Breast epithelium (tissue), 4 donors: ENCODE measurements at regions not wholly inside any gene's neighbourhood (a gene's known extent, or its start where the extent isn't known, plus 50 kb on each side); places are given as distances from the start of the nearest gene placed in this dataset.
"Not testable (repeated sequence)": the region's sequence is repeated elsewhere in the genome, so short reads cannot be mapped to it uniquely, and the experiment has no call there.

ENCODE experiments used
- DNase-seq, 2 donors: peaks; one replicate each; pipeline ENCODE4 v3.0.0-alpha.2; 2019; ENCODE audit warnings: low spot score in 2 of 2
- H3K27ac ChIP-seq, 2 donors: fragments of 200-600 bp; sonication (generic) in 1 of 2; one replicate each; pipeline ENCODE4 v1.5.1; 2016 to 2019; ENCODE audit warnings: mild to moderate bottlenecking in 1 of 2
- H3K27me3 ChIP-seq, 2 donors: fragments of 200-600 bp; sonication (generic) in 1 of 2; one replicate each; pipeline versions ENCODE4 v1.5.1 to v1.6.0; 2017 to 2019; ENCODE audit warnings: control low read depth in 1 of 2, mild to moderate bottlenecking in 1 of 2
- H3K36me3 ChIP-seq: fragments of 200-600 bp; one replicate; pipeline ENCODE4 v1.5.1; 2019
- H3K4me1 ChIP-seq, 2 donors: fragments of 200-600 bp; sonication (generic); one replicate each; pipeline ENCODE4 v1.5.1; 2016 to 2019; ENCODE audit warnings: control low read depth in 1 of 2
- H3K4me3 ChIP-seq, 3 donors: fragments of 200-600 bp; sonication (generic); 1 replicate in 2 of 3; 2 replicates in 1 of 3; pipeline ENCODE4 v1.5.1; 2016 to 2019; ENCODE audit warnings: mild to moderate bottlenecking in 3 of 3, moderate library complexity in 2 of 3
- H3K9me3 ChIP-seq, 2 donors: fragments of 200-600 bp; sonication (generic) in 1 of 2; one replicate each; pipeline ENCODE4 v1.5.1; 2016 to 2019; ENCODE audit warnings: control low read depth in 1 of 2
- POLR2A ChIP-seq: fragments of 450-650 bp; IDR thresholded peaks from one replicate; pipeline ENCODE4 v1.6.1; 2016; ENCODE audit warnings: antibody characterized with exemption, mild to moderate bottlenecking, moderate library complexity
- POLR2AphosphoS5 ChIP-seq, 3 donors: sonication (generic); formaldehyde crosslinking; IDR thresholded peaks; one replicate each; pipeline ENCODE4 v1.6.1; 2017; ENCODE audit warnings: antibody characterized with exemption in 3 of 3
- intact Hi-C: fragments of 100-400 bp; cut with DNase I; formaldehyde crosslinking; loops from one replicate; pipeline ENCODE4 v1.15.1; 2023; ENCODE audit warnings: low total_unique reads
- TF ChIP-seq, protein P1 (sequence below), 3 donors: fragments of 450-650 bp; IDR thresholded peaks; one replicate each; pipeline ENCODE4 v1.5.1; 2016 to 2017; ENCODE audit warnings: antibody characterized with exemption in 3 of 3, mild to moderate bottlenecking in 3 of 3, moderate library complexity in 3 of 3

- H3K27me3 ChIP-seq: no peaks in the 10 kb centered on the region
- H3K27ac ChIP-seq: no peak overlapping the region
- TF ChIP-seq, protein P1, sequence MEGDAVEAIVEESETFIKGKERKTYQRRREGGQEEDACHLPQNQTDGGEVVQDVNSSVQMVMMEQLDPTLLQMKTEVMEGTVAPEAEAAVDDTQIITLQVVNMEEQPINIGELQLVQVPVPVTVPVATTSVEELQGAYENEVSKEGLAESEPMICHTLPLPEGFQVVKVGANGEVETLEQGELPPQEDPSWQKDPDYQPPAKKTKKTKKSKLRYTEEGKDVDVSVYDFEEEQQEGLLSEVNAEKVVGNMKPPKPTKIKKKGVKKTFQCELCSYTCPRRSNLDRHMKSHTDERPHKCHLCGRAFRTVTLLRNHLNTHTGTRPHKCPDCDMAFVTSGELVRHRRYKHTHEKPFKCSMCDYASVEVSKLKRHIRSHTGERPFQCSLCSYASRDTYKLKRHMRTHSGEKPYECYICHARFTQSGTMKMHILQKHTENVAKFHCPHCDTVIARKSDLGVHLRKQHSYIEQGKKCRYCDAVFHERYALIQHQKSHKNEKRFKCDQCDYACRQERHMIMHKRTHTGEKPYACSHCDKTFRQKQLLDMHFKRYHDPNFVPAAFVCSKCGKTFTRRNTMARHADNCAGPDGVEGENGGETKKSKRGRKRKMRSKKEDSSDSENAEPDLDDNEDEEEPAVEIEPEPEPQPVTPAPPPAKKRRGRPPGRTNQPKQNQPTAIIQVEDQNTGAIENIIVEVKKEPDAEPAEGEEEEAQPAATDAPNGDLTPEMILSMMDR (IDR thresholded peaks at IDR 0.05): no peak
- TF ChIP-seq POLR2AphosphoS5 (IDR thresholded peaks at IDR 0.05) (no peak), POLR2A (no peak)
- no peaks in the 10 kb centered on the region for H3K9me3 ChIP-seq
- intact Hi-C loops: no loop called here
- no peak for DNase-seq
- no peaks in the 10 kb centered on the region for H3K4me1 ChIP-seq
- H3K36me3 ChIP-seq: no peaks in the 10 kb centered on the region
- no peak overlapping the region for H3K4me3 ChIP-seq
Observed at GRCh38 chr3:176848431-176849214, 348.7 kb downstream of the TBL1XR1 start.

DNA sequence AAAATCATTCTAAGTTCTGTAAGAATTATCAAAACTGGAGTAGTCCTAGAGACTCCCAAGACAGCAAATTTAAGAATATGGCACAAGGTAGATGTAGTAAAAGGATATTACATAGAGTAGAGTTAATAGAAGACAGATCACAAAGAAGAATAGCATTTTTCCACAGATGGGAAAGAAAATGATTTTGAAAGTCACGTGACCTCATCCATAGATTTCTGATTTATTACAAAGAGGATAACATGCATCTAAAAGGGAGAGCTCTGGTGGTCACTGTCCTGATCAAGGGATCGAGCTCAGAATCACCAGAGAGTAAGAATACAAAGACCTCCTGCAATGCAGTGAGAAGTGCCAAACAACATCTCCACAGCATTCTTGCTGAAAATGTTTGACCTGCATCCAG is 354.4 kb downstream of the TBL1XR1 start:
- intact Hi-C loops: no loop called here
- Histone ChIP-seq H3K4me1 (no peaks in the 10 kb centered on the region), H3K27me3 (no peaks in the 10 kb centered on the region), H3K36me3 (no peaks in the 10 kb centered on the region), H3K27ac (no peak overlapping the region), H3K4me3 (no peak overlapping the region), H3K9me3 (no peaks in the 10 kb centered on the region)
- DNase-seq: no peak
- no peak for TF ChIP-seq POLR2AphosphoS5 (IDR thresholded peaks at IDR 0.05)
- TF ChIP-seq, protein P1 (IDR thresholded peaks at IDR 0.05): no peak

DNA sequence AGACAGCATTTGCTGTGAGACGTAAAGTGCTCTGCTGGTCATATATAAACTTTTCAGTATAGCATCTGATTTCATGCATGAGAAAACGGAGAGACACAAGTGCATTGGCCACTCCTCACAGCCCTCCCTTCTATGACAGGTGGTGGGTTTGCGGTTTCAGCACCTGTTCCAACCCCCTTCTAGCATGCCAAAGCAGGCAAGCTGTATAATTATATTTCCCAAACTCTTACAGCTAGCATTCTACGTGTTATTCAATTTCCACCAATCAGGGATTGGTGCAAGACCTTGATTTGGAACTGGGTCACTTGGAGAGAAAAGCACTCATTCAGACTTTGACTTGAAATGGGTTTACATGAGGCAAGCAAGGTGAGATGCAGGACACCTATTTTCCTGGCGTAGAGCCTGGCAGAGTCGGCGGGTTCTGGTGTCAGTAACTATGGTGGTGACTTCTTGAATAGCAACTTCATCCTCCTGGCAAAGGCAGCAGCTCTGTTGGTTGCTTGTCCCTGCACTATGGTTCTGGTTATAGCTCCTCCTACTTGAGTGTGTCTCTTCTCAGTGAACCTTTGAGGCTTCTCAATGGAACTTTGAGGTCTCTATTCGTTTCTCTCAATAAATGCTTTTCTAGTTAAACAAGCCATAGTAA is 356.5 kb downstream of the TBL1XR1 start:
- DNase-seq: no peak
- H3K27ac ChIP-seq: no peak overlapping the region
- H3K36me3 ChIP-seq: no peaks in the 10 kb centered on the region
- intact Hi-C loops: no loop called here
- no peak overlapping the region for H3K4me3 ChIP-seq
- no peaks in the 10 kb centered on the region for H3K9me3 ChIP-seq
- H3K27me3 ChIP-seq: no peaks in the 10 kb centered on the region
- TF ChIP-seq POLR2A (no peak), POLR2AphosphoS5 (IDR thresholded peaks at IDR 0.05) (no peak)
- TF ChIP-seq, protein P1 (IDR thresholded peaks at IDR 0.05): no peak
- H3K4me1 ChIP-seq: no peaks in the 10 kb centered on the region

- no peaks in the 10 kb centered on the region for H3K36me3 ChIP-seq
- intact Hi-C loops: no loop called here
- no peak overlapping the region for H3K27ac ChIP-seq
- H3K27me3 ChIP-seq: no peaks in the 10 kb centered on the region
- TF ChIP-seq, protein P1 (IDR thresholded peaks at IDR 0.05): no peak
- TF ChIP-seq POLR2AphosphoS5 (IDR thresholded peaks at IDR 0.05) (no peak), POLR2A (no peak)
- H3K4me3 ChIP-seq: no peak overlapping the region
- no peak for DNase-seq
- no peaks in the 10 kb centered on the region for H3K4me1 ChIP-seq
- H3K9me3 ChIP-seq: no peaks in the 10 kb centered on the region
Observed at GRCh38 chr3:176839901-176840300, 357.4 kb downstream of the TBL1XR1 start.

- no peak for DNase-seq
- TF ChIP-seq POLR2A (no peak), POLR2AphosphoS5 (IDR thresholded peaks at IDR 0.05) (no peak)
- TF ChIP-seq, protein P1 (IDR thresholded peaks at IDR 0.05): no peak
- no peak overlapping the region for H3K4me3 ChIP-seq
- no peaks in the 10 kb centered on the region for H3K9me3 ChIP-seq
- H3K4me1 ChIP-seq: no peaks in the 10 kb centered on the region
- H3K36me3 ChIP-seq: no peaks in the 10 kb centered on the region
- H3K27ac ChIP-seq: no peak overlapping the region
- intact Hi-C loops: no loop called here
- no peaks in the 10 kb centered on the region for H3K27me3 ChIP-seq
Observed at GRCh38 chr3:176839466-176839865, 357.8 kb downstream of the TBL1XR1 start.

DNA sequence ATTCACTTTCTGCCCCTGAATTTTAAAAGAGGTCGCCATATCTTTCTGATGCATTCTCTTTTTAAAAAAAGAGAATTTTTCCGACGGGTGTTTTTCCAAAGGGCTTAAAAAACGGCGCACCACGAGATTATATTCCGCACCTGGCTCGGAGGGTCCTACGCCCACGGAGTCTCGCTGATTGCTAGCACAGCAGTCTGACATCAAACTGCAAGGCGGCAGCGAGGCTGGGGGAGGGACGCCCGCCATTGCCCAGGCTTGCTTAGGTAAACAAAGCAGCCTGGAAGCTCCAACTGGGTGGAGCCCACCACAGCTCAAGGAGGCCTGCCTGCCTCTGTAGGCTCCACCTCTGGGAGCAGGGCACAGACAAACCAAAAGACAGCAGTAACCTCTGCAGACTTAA is 370.0 kb downstream of the TBL1XR1 start:
- H3K4me1 ChIP-seq, H3K36me3 ChIP-seq, H3K27me3 ChIP-seq, DNase-seq, H3K9me3 ChIP-seq, H3K4me3 ChIP-seq, H3K27ac ChIP-seq, intact Hi-C loops: not testable (repeated sequence)
